H1 (cell line): ENCODE measurements at regions not wholly inside any gene's neighbourhood (a gene's known extent, or its start where the extent isn't known, plus 50 kb on each side); places are given as distances from the start of the nearest gene placed in this dataset.

Experiments
- CTCF ChIP-seq, 3 experiments: IDR thresholded peaks; 1 replicate in 2 of 3; 2 replicates in 1 of 3; pipeline versions ENCODE4 v1.5.1 to v1.6.1; 2011; ENCODE audit warnings: low read length in 3 of 3, mild to moderate bottlenecking in 3 of 3, inconsistent platforms in 2 of 3, low read depth in 1 of 3, moderate library complexity in 1 of 3; ENCODE audit not compliant: insufficient read depth in 1 of 3; ENCODE audit errors: control extremely low read depth in 1 of 3
- GABPA ChIP-seq: IDR thresholded peaks from 2 replicates; pipeline ENCODE4 v1.6.1; 2011; ENCODE audit warnings: mild to moderate bottlenecking, low read length, moderate library complexity, borderline replicate concordance; ENCODE audit not compliant: insufficient read depth
- HDAC6 ChIP-seq: IDR thresholded peaks from one replicate; pipeline ENCODE4 v1.7.1; 2012; ENCODE audit warnings: low read depth, mild to moderate bottlenecking, inconsistent platforms, low read length, moderate library complexity
- POLR2A ChIP-seq, 2 experiments: IDR thresholded peaks; 1 replicate in 1 of 2; 2 replicates in 1 of 2; pipeline ENCODE4 v1.6.1; 2011; ENCODE audit warnings: low read depth in 2 of 2, low read length in 2 of 2, mild to moderate bottlenecking in 2 of 2; ENCODE audit errors: control extremely low read depth in 1 of 2

GRCh38 chr1:65581119-65581518 is 160.7 kb downstream of the LEPR start:
- TF ChIP-seq CTCF (IDR thresholded peaks at IDR 0.05; ENCODE audit: control extremely low read depth in 1 of 3, insufficient read depth in 1 of 3, low read depth in 1 of 3, low read length in 3 of 3) (peak in 2 of 3 experiments; percentile 29 to 39; a peak in 2 of 4 replicates), GABPA (no peak), HDAC6 (no peak), POLR2A (IDR thresholded peaks at IDR 0.05; ENCODE audit: control extremely low read depth in 1 of 2, low read depth in 2 of 2, low read length in 2 of 2) (no peak)
